Fibroblast of lung (primary cell): ENCODE measurements at regions not wholly inside any gene's neighbourhood (a gene's known extent, or its start where the extent isn't known, plus 50 kb on each side); places are given as distances from the start of the nearest gene placed in this dataset.
A peak's percentile ranks its signal among the peaks of the same experiment; 100 is the strongest.

Source experiments
- DNase-seq, 2 donors: peaks; one replicate each; pipeline versions ENCODE4 v3.0.0 to v3.0.0-alpha.2; 2010; ENCODE audit warnings: low read depth in 2 of 2
- H2AFZ ChIP-seq: 2 replicates; pipeline ENCODE4 v1.5.1; 2012; ENCODE audit warnings: low read length, control low read depth, inconsistent platforms
- H3K27ac ChIP-seq: 2 replicates; pipeline ENCODE4 v1.5.1; 2011; ENCODE audit warnings: low read length, control low read depth; ENCODE audit not compliant: insufficient read depth
- H3K27me3 ChIP-seq: 2 replicates; pipeline ENCODE4 v1.5.1; 2011; ENCODE audit warnings: mild to moderate bottlenecking, low read length; ENCODE audit not compliant: control insufficient read depth, insufficient read depth
- H3K36me3 ChIP-seq: 2 replicates; pipeline ENCODE4 v1.5.1; 2011; ENCODE audit warnings: low read length; ENCODE audit not compliant: control insufficient read depth, insufficient read depth
- H3K4me1 ChIP-seq: 2 replicates; pipeline ENCODE4 v1.5.1; 2011; ENCODE audit warnings: low read length; ENCODE audit not compliant: control insufficient read depth, insufficient read depth; ENCODE audit errors: extremely low read depth
- H3K4me2 ChIP-seq: 2 replicates; pipeline ENCODE4 v1.5.1; 2011; ENCODE audit warnings: low read length, control low read depth; ENCODE audit not compliant: insufficient read depth; ENCODE audit errors: extremely low read depth
- H3K4me3 ChIP-seq, 4 experiments: fragments of 200-600 bp in 1 of 4; sonication (generic) in 1 of 4; replicated peaks in 1 of 4; 2 replicates each; pipeline ENCODE4 v1.5.1; 2011 to 2016; ENCODE audit warnings: low read length in 4 of 4, low read depth in 3 of 4, mild to moderate bottlenecking in 3 of 4, control low read depth in 2 of 4, inconsistent platforms in 1 of 4, mixed read lengths in 1 of 4; ENCODE audit not compliant: insufficient read depth in 1 of 4; ENCODE audit errors: control extremely low read depth in 1 of 4
- H3K79me2 ChIP-seq: 2 replicates; pipeline ENCODE4 v1.5.1; 2012; ENCODE audit warnings: mild to moderate bottlenecking, low read length, inconsistent platforms; ENCODE audit not compliant: control insufficient read depth, insufficient read depth
- H3K9ac ChIP-seq: 2 replicates; pipeline ENCODE4 v1.5.1; 2011; ENCODE audit warnings: mild to moderate bottlenecking, low read length, control low read depth; ENCODE audit not compliant: insufficient read depth
- H3K9me3 ChIP-seq: 2 replicates; pipeline ENCODE4 v1.5.1; 2012; ENCODE audit warnings: low read depth, low read length; ENCODE audit not compliant: control insufficient read depth, insufficient read depth
- H4K20me1 ChIP-seq: 2 replicates; pipeline ENCODE4 v1.5.1; 2011; ENCODE audit warnings: low read length; ENCODE audit not compliant: control insufficient read depth, insufficient read depth; ENCODE audit errors: extremely low read depth
- CTCF ChIP-seq, 2 donors: IDR thresholded peaks in 1 of 2; conservative IDR thresholded peaks in 1 of 2; 1 replicate in 1 of 2; 2 replicates in 1 of 2; pipeline ENCODE4 v1.5.1; 2011 to 2012; ENCODE audit warnings: low read length in 2 of 2, control low read depth in 1 of 2, inconsistent platforms in 1 of 2, low read depth in 1 of 2, mild to moderate bottlenecking in 1 of 2
- EZH2 ChIP-seq: IDR thresholded peaks from 2 replicates; pipeline ENCODE4 v1.5.1; 2012; ENCODE audit warnings: low read length, control low read depth, mild to moderate bottlenecking; ENCODE audit errors: missing control alignments

DNA sequence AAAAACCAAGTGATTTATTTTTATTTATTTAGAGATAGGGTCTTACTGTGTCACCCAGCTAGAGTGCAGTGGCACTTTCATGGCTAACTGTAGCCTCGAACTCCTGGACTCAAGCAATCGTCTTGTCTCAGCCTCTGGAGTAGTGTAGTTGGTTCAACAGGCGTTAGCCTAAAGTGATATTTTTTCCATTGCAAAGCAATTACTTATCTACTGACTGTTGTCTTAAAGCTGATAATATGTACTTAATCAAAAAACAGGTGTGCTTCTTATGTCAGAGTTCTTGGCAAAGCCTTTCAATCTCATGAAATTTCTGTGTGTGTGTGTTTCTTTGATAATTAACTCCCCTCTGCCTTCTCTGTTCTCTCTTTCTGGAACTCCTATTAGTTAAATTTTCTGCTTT is 62.4 kb upstream of the DUSP10 start:
- Histone ChIP-seq H3K4me2 (no peak overlapping the region), H2AFZ (no peak overlapping the region), H3K9ac (no peak overlapping the region), H3K9me3 (no peaks in the 10 kb centered on the region), H3K27ac (no peak overlapping the region), H3K27me3 (no peaks in the 10 kb centered on the region), H3K4me1 (peaks cover 10% of the 10 kb centered on the region), H3K4me3 (no peak overlapping the region), H4K20me1 (no peaks in the 10 kb centered on the region), H3K36me3 (no peaks in the 10 kb centered on the region), H3K79me2 (no peaks in the 10 kb centered on the region)
- TF ChIP-seq CTCF (conservative IDR thresholded peaks at IDR 0.05 in 1 of 2, IDR thresholded peaks at IDR 0.05 in 1 of 2; ENCODE audit: low read depth in 1 of 2, low read length in 2 of 2) (no peak), EZH2 (no peak)
- no peak for DNase-seq

- Histone ChIP-seq H3K27ac (no peak overlapping the region), H3K27me3 (no peaks in the 10 kb centered on the region), H3K9me3 (no peaks in the 10 kb centered on the region), H3K79me2 (no peaks in the 10 kb centered on the region), H3K4me3 (no peak overlapping the region), H3K4me1 (peaks cover 5% of the 10 kb centered on the region), H3K4me2 (no peak overlapping the region), H4K20me1 (no peaks in the 10 kb centered on the region), H2AFZ (no peak overlapping the region), H3K9ac (no peak overlapping the region), H3K36me3 (no peaks in the 10 kb centered on the region)
- peak; percentile 35 to 84 for DNase-seq
- TF ChIP-seq CTCF (conservative IDR thresholded peaks at IDR 0.05 in 1 of 2, IDR thresholded peaks at IDR 0.05 in 1 of 2; ENCODE audit: low read depth in 1 of 2, low read length in 2 of 2), result no peak
- no peak for TF ChIP-seq EZH2
Observed at GRCh38 chr1:221801773-221802516, 60.1 kb upstream of the DUSP10 start.

GRCh38 chr1:221801251-221801661 is 59.4 kb upstream of the DUSP10 start:
- Histone ChIP-seq H3K9ac (no peak overlapping the region), H3K4me2 (no peak overlapping the region), H2AFZ (no peak overlapping the region), H3K27ac (no peak overlapping the region), H3K79me2 (no peaks in the 10 kb centered on the region), H3K9me3 (no peaks in the 10 kb centered on the region), H3K4me1 (peaks cover 5% of the 10 kb centered on the region), H3K4me3 (no peak overlapping the region), H3K27me3 (no peaks in the 10 kb centered on the region), H4K20me1 (no peaks in the 10 kb centered on the region), H3K36me3 (no peaks in the 10 kb centered on the region)
- DNase-seq, result no peak
- TF ChIP-seq EZH2 (no peak), CTCF (conservative IDR thresholded peaks at IDR 0.05 in 1 of 2, IDR thresholded peaks at IDR 0.05 in 1 of 2; ENCODE audit: low read depth in 1 of 2, low read length in 2 of 2) (no peak)
